Central memory CD4-positive, alpha-beta T cell (primary cell): ENCODE measurements at regions not wholly inside any gene's neighbourhood (a gene's known extent, or its start where the extent isn't known, plus 50 kb on each side); places are given as distances from the start of the nearest gene placed in this dataset.

Source experiments
- DNase-seq: peaks from one replicate; pipeline ENCODE4 v3.0.0; 2022

GRCh38 chr5:74075501-74076484 is 449.8 kb downstream of the ARHGEF28 start:
- no peak for DNase-seq

DNA sequence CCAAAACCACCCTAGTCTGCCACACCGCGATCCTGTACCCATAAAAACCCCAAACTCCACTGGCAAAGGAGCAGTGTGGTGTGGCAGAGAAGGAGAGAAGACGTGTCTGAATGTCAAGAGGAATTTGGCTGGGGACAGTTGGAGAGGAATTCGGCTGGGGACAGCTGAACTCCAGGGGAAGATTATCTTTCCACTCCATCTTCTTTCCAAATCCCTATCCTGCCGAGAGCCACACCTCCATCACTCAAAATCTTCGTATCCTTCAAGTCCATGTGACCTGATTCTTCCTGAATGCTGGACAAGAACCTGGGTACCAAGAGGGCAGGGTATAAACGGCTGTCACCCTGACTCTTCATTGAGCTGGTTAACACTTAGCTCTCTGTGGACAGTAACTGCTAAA is 448.1 kb downstream of the ARHGEF28 start:
- no peak for DNase-seq

- no peak for DNase-seq
Measured at GRCh38 chr5:74073257-74073656, 447.3 kb downstream of the ARHGEF28 start.

DNA sequence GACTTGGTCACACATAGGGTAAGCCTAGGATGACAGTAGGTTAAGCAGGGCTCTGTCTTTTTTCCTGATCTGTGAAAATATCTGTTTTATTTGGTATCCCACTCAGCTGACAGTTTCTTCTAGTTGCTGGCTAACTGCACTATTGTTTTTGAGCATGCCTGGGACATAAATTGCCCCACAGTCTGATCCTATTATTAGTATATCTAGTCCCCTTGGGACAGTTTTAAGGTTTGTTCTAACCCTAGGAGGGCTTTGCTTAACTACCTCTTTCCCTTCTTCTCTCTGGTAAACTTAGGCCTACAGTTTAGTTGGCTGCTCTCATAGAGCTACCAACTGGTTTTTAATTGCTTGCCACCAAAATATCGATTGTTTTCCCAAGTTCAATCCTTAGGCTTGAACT is 446.6 kb downstream of the ARHGEF28 start:
- no peak for DNase-seq

DNA sequence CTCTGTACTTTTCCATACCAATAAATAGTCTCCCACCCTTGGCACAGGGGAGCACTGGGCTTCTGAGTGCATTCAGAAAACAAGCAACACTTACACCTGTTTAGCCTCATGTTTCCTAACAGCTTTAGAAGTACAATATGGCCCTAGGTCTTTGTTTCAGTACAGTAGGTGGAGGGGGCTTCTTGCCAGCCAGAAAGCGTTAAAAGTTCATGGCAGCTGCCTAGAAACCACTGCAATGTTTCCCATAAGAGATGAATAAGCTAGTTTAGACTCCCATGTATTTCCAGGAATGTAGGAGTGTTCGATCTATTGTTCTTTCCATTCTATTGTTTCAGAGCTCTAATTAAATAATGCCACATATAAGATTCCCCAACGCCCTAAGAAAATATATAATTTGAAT is 444.8 kb downstream of the ARHGEF28 start:
- no peak for DNase-seq

- no peak for DNase-seq
Measured at GRCh38 chr5:74069741-74070140, 443.7 kb downstream of the ARHGEF28 start.

GRCh38 chr5:74067748-74068541 is 441.9 kb downstream of the ARHGEF28 start:
- DNase-seq: no peak

- no peak for DNase-seq
Measured at GRCh38 chr5:74064911-74065310, 438.9 kb downstream of the ARHGEF28 start.

GRCh38 chr5:74064225-74064624 is 438.2 kb downstream of the ARHGEF28 start:
- DNase-seq: no peak

DNA sequence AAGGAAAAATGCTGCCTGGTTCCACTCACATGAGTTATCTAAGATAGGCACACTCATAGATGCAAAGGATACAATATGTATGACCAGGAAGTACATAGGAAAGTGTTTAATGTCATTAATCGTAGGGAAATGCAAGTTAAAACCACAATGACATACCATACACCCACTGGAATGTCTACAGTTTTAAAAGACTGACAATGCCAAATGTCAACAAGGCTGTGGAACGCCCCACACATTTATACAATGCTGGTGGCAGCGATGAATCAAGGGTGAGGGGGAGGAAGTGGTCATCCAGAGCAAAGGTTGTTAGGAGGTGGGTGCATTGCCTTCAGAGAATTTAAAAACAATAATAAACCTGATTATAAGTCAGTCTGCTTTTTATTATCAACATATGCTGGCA is 437.8 kb downstream of the ARHGEF28 start:
- no peak for DNase-seq

DNA sequence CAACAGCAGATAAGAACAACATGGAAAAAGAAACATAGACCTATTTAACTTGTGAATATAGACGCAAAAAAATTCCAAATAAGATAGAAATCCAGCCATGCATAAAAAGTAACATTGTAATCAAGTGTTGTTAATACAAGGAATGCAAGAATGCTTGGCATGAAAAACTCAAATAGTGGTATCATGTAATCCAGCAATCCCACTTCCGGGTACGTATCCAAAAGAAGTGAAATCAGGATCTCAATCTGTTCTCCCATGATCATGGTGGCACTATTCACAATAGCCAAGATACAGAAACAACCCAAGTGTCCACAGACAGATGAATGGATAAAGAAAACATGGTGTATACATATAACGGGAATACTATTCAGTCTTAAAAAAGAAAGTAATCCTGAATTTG is 437.4 kb downstream of the ARHGEF28 start:
- no peak for DNase-seq

DNA sequence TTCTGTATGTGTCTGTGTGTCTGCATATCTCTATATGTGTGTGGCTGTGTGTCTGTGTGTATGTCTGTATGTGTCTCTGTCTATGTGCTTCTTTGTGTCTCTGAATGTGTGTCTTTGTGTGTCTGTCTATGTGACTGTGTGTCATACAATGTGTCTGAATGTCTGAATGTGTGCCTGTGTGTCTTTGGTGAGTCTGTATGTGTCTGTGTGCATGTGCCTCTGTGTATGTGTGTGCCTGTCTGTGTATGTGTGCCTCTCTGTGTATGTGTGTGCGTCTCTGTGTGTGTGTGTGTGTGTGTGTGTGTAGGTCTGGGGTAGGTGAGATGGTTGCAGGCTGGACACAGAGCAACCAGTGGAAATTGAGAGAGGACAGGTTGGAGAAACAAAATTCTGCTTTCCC is 435.3 kb downstream of the ARHGEF28 start:
- DNase-seq: no peak

- DNase-seq: no peak
Measured at GRCh38 chr5:74059706-74060105, 433.7 kb downstream of the ARHGEF28 start.

GRCh38 chr5:74056789-74057164 is 430.8 kb downstream of the ARHGEF28 start:
- no peak for DNase-seq

- DNase-seq: no peak
Measured at GRCh38 chr5:74056107-74056788, 430.3 kb downstream of the ARHGEF28 start.

DNA sequence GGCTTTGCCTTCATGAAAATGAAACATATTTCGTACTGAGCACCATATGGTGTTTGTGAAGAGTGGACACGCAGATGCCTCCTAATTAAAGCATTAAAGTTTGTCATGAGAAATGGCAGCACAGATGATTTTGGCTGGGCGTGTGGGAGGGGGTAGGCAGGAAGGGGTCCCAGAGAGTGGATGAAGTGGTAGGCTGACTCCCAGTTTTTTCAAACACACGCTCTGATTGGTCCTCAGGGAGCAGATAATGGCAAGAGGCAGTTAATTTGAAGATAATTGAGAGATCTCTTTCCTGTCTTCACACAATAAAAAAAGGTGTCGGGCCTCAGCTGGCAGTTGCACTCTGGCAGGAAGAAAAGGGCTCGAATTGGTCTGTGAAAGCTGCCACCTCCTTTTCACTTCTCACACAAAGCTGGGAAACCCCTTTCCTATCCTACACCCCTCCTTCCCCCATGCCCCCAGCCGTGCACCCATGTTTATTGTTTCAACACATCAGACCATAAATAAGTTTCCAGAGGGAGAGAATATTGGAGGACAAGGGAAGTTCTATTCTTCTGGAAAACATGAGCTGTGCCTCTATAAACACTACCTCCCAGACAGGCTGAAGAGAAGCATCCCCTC is 429.6 kb downstream of the ARHGEF28 start:
- DNase-seq: no peak

DNA sequence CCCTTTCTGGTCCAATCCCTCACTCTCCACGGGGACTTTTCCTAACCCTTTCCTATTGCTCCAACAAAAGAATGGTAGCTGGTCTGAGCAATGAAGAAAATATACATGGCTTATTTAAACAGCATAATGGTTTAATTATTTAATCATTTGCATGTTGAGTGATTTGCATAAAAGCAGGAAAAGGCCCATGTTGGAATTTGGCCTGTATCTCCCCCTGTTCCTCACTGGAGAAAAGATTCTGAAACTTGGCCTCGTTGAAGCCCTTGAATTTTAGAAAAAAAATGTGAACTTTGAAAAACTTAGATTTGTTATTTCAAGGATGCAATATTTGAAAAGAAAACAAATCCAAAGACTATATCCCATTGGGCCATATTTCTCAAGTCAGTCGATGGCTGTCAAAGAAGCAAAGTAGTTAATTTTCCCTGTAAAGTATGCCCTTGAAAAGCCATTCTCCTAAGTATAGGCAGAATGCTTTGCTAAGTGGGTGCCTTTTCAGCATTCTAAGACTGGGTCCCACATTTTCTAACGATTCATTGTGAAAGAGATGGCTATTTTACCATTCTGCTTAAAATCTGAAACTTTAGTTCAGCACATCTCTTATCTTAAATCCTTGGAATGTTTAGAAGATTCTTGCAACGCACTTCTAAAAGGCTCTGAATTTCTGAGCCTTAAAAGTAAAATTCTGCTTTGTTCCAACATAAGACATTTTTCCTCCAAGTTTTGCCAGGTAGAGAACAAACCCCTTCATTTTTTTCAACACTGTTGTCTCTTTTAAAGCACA is 428.8 kb downstream of the ARHGEF28 start:
- no peak for DNase-seq

DNA sequence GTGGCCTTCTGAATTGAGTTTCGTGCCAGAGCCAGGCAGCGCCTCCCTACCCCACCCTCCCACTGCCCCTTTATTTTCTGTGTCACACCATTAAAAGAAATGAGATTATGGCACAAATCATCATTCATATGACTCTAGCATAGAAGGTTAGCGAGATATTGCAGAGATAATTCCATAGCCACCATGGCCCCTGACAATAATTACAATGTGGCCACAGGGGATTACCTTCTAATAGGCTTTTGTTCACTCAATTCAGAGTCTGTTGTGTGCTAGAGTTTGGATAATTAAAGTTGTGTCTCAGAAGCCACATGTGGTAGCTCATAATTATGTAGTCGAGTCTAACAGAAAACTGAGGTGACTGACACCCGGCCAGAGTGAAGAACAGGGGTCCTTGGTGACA is 428.1 kb downstream of the ARHGEF28 start:
- no peak for DNase-seq

GRCh38 chr5:74052441-74053221 is 426.6 kb downstream of the ARHGEF28 start:
- DNase-seq: no peak

- no peak for DNase-seq
Measured at GRCh38 chr5:74051076-74051475, 425.1 kb downstream of the ARHGEF28 start.

DNA sequence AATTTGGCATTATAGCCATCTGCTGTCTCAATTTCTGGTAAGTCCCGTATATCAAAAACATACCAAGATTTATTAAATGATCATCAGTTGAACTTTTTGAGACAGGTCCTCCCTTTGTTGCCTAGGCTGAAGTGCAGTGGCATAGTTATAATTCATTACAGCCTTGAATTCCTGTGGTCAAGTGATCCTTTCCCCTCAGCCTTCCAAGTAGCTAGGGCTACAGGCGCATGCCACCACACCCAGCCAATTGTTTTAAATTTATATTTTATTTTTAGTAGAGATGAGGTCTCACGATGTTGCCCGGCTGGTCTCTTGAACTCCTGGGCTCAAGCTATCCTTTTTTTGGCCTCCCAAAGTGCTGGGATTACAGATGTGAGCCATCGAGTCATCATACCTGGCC is 418.9 kb downstream of the ARHGEF28 start:
- no peak for DNase-seq
